ENCODE measurements at regions not wholly inside any gene's neighbourhood (a gene's known extent, or its start where the extent isn't known, plus 50 kb on each side); places are given as distances from the start of the nearest gene placed in this dataset.

GRCh38 chr14:49527221-49527620, 59.0 kb downstream of the RPS29 start:
- Histone ChIP-seq H3K27me3 (ENCODE audit: insufficient read depth, low read length) (no peaks in the 10 kb centered on the region), H3K4me1 (ENCODE audit: insufficient read depth, low read length) (no peaks in the 10 kb centered on the region), H3K9me3 (ENCODE audit: control insufficient read depth in 1 of 2, low read length in 2 of 2) (no peaks in the 10 kb centered on the region), H3K36me3 (ENCODE audit: insufficient read depth, low read length) (no peaks in the 10 kb centered on the region), H3K4me3 (ENCODE audit: low read length in 2 of 2) (no peak overlapping the region), H3K27ac (ENCODE audit: low read depth, low read length) (no peak overlapping the region)
- CTCF ChIA-PET (ENCODE audit: partially characterized antibody): no interaction called here
- Mint-ChIP-seq H3K4me1 (no peaks in the 10 kb centered on the region), H3K36me3 (peaks cover 0 to 9% of the 10 kb centered on the region in 2 donors), H3K4me3 (no peak overlapping the region), H3K27ac (no peak overlapping the region), H3K9me3 (peaks cover 0 to 7% (median 1%) of the 10 kb centered on the region in 8 donors), H3K27me3 (peaks cover 13 to 20% of the 10 kb centered on the region in 2 donors)
- POLR2A ChIA-PET (ENCODE audit: partially characterized antibody): no interaction called here
- intact Hi-C loops (cut with micrococcal nuclease): no loop called here
- no peak for DNase-seq

- H3K4me1 ChIP-seq (ENCODE audit: insufficient read depth, low read length): no peaks in the 10 kb centered on the region
- Mint-ChIP-seq H3K4me1 (no peaks in the 10 kb centered on the region), H3K27ac (no peak overlapping the region), H3K4me3 (no peak overlapping the region), H3K36me3 (peaks cover 0 to 9% of the 10 kb centered on the region in 2 donors), H3K9me3 (peaks cover 0 to 5% (median 0%) of the 10 kb centered on the region in 8 donors), H3K27me3 (peaks cover 11 to 18% of the 10 kb centered on the region in 2 donors)
- ChIA-PET CTCF (ENCODE audit: partially characterized antibody) (interaction anchor here (1.0 to 1.6 kb wide), 3 partner anchors 11 to 64 kb away, joined by 3 to 4 read pairs (median 3); no protein-coding TSS in a partner anchor), POLR2A (ENCODE audit: partially characterized antibody) (no interaction called here)
- no peaks in the 10 kb centered on the region for H3K9me3 ChIP-seq (ENCODE audit: control insufficient read depth in 1 of 2, low read length in 2 of 2)
- H3K27ac ChIP-seq (ENCODE audit: low read depth, low read length): no peak overlapping the region
- H3K27me3 ChIP-seq (ENCODE audit: insufficient read depth, low read length): no peaks in the 10 kb centered on the region
- intact Hi-C loops (cut with micrococcal nuclease): no loop called here
- no peaks in the 10 kb centered on the region for H3K36me3 ChIP-seq (ENCODE audit: insufficient read depth, low read length)
- DNase-seq: no peak
- H3K4me3 ChIP-seq (ENCODE audit: low read length in 2 of 2): no peak overlapping the region
Measured at GRCh38 chr14:49526101-49526500, 60.1 kb downstream of the RPS29 start.

- ChIA-PET CTCF (ENCODE audit: partially characterized antibody) (no interaction called here), POLR2A (ENCODE audit: partially characterized antibody) (no interaction called here)
- H3K36me3 ChIP-seq (ENCODE audit: insufficient read depth, low read length): no peaks in the 10 kb centered on the region
- H3K4me1 Mint-ChIP-seq: no peaks in the 10 kb centered on the region
- intact Hi-C loops (cut with micrococcal nuclease): no loop called here
- no peak overlapping the region for H3K4me3 ChIP-seq (ENCODE audit: low read length in 2 of 2)
- H3K4me1 ChIP-seq (ENCODE audit: insufficient read depth, low read length): no peaks in the 10 kb centered on the region
- H3K9me3 Mint-ChIP-seq: no peaks in the 10 kb centered on the region
- H3K27ac ChIP-seq (ENCODE audit: low read depth, low read length): no peak overlapping the region
- H3K36me3 Mint-ChIP-seq: no peaks in the 10 kb centered on the region
- peaks cover 0 to 5% of the 10 kb centered on the region in 2 donors for H3K27me3 Mint-ChIP-seq
- no peak overlapping the region for H3K27ac Mint-ChIP-seq
- H3K9me3 ChIP-seq (ENCODE audit: control insufficient read depth in 1 of 2, low read length in 2 of 2): no peaks in the 10 kb centered on the region
- H3K27me3 ChIP-seq (ENCODE audit: insufficient read depth, low read length): no peaks in the 10 kb centered on the region
- no peak for DNase-seq
- no peak overlapping the region for H3K4me3 Mint-ChIP-seq
Measured at GRCh38 chr14:49516286-49516685, 69.9 kb downstream of the RPS29 start.

GRCh38 chr14:49512571-49512970, 73.6 kb downstream of the RPS29 start:
- CTCF ChIA-PET (ENCODE audit: partially characterized antibody): interaction anchor here (1.3 kb wide), 1 partner anchor 15 kb away, joined by 3 read pairs; no protein-coding TSS in a partner anchor
- intact Hi-C loops (cut with micrococcal nuclease): no loop called here

GRCh38 chr14:49512147-49512551, 74.0 kb downstream of the RPS29 start:
- Histone ChIP-seq H3K36me3 (ENCODE audit: insufficient read depth, low read length) (no peaks in the 10 kb centered on the region), H3K4me1 (ENCODE audit: insufficient read depth, low read length) (no peaks in the 10 kb centered on the region)
- CTCF ChIA-PET (ENCODE audit: partially characterized antibody): no interaction called here

More at GRCh38 chr14:49512571-49512970, 73.6 kb downstream of the RPS29 start:
- no peak for DNase-seq
- Mint-ChIP-seq H3K9me3 (peaks cover 0 to 4% (median 2%) of the 10 kb centered on the region in 8 donors), H3K36me3 (no peaks in the 10 kb centered on the region), H3K4me3 (no peak overlapping the region), H3K4me1 (no peaks in the 10 kb centered on the region), H3K27me3 (peaks cover 0 to 3% of the 10 kb centered on the region in 2 donors), H3K27ac (no peak overlapping the region)
- Histone ChIP-seq H3K36me3 (ENCODE audit: insufficient read depth, low read length) (no peaks in the 10 kb centered on the region), H3K9me3 (ENCODE audit: control insufficient read depth in 1 of 2, low read length in 2 of 2) (no peaks in the 10 kb centered on the region), H3K4me3 (ENCODE audit: low read length in 2 of 2) (no peak overlapping the region), H3K4me1 (ENCODE audit: insufficient read depth, low read length) (no peaks in the 10 kb centered on the region), H3K27ac (ENCODE audit: low read depth, low read length) (no peak overlapping the region), H3K27me3 (ENCODE audit: insufficient read depth, low read length) (no peaks in the 10 kb centered on the region)
- POLR2A ChIA-PET (ENCODE audit: partially characterized antibody): no interaction called here

GRCh38 chr14:49508124-49508523, 78.1 kb downstream of the RPS29 start:
- H3K4me3 ChIP-seq (ENCODE audit: low read length in 2 of 2): no peak overlapping the region
- H3K9me3 ChIP-seq (ENCODE audit: control insufficient read depth in 1 of 2, low read length in 2 of 2): no peaks in the 10 kb centered on the region
- peaks cover 0 to 3% (median under 1%) of the 10 kb centered on the region in 4 donors for H3K4me1 Mint-ChIP-seq
- no peaks in the 10 kb centered on the region for H3K27me3 ChIP-seq (ENCODE audit: insufficient read depth, low read length)
- H3K27ac ChIP-seq (ENCODE audit: low read depth, low read length): no peak overlapping the region
- intact Hi-C loops (cut with micrococcal nuclease): no loop called here
- peaks cover 7 to 15% of the 10 kb centered on the region in 2 donors for H3K27me3 Mint-ChIP-seq
- no peak overlapping the region for H3K27ac Mint-ChIP-seq
- H3K9me3 Mint-ChIP-seq: peaks cover 0 to 4% (median 2%) of the 10 kb centered on the region in 8 donors
- H3K4me1 ChIP-seq (ENCODE audit: insufficient read depth, low read length): no peaks in the 10 kb centered on the region
- no peak overlapping the region for H3K4me3 Mint-ChIP-seq
- H3K36me3 Mint-ChIP-seq: no peaks in the 10 kb centered on the region
- ChIA-PET POLR2A (ENCODE audit: partially characterized antibody) (no interaction called here), CTCF (ENCODE audit: partially characterized antibody) (no interaction called here)
- H3K36me3 ChIP-seq (ENCODE audit: insufficient read depth, low read length): no peaks in the 10 kb centered on the region
- DNase-seq: no peak

More at GRCh38 chr14:49512147-49512551, 74.0 kb downstream of the RPS29 start:
- Mint-ChIP-seq H3K4me1 (no peaks in the 10 kb centered on the region), H3K4me3 (no peak overlapping the region), H3K27ac (no peak overlapping the region), H3K36me3 (no peaks in the 10 kb centered on the region), H3K27me3 (peaks cover under 1 to 3% of the 10 kb centered on the region in 2 donors), H3K9me3 (peaks cover 0 to 4% (median 2%) of the 10 kb centered on the region in 8 donors)
- no peak for DNase-seq
- intact Hi-C loops (cut with micrococcal nuclease): no loop called here
- no peak overlapping the region for H3K27ac ChIP-seq (ENCODE audit: low read depth, low read length)
- POLR2A ChIA-PET (ENCODE audit: partially characterized antibody): no interaction called here
- H3K9me3 ChIP-seq (ENCODE audit: control insufficient read depth in 1 of 2, low read length in 2 of 2): no peaks in the 10 kb centered on the region
- H3K27me3 ChIP-seq (ENCODE audit: insufficient read depth, low read length): no peaks in the 10 kb centered on the region
- H3K4me3 ChIP-seq (ENCODE audit: low read length in 2 of 2): no peak overlapping the region

GRCh38 chr14:49506650-49507049, 79.5 kb downstream of the RPS29 start:
- DNase-seq: no peak
- Mint-ChIP-seq H3K4me3 (no peak overlapping the region), H3K4me1 (peaks cover 0 to 3% (median under 1%) of the 10 kb centered on the region in 4 donors), H3K27ac (no peak overlapping the region), H3K27me3 (peaks cover 10 to 19% of the 10 kb centered on the region in 2 donors), H3K9me3 (peaks cover 0 to 4% (median 2%) of the 10 kb centered on the region in 8 donors), H3K36me3 (no peaks in the 10 kb centered on the region)
- Histone ChIP-seq H3K27ac (ENCODE audit: low read depth, low read length) (no peak overlapping the region), H3K36me3 (ENCODE audit: insufficient read depth, low read length) (no peaks in the 10 kb centered on the region), H3K9me3 (ENCODE audit: control insufficient read depth in 1 of 2, low read length in 2 of 2) (no peaks in the 10 kb centered on the region), H3K27me3 (ENCODE audit: insufficient read depth, low read length) (no peaks in the 10 kb centered on the region), H3K4me1 (ENCODE audit: insufficient read depth, low read length) (no peaks in the 10 kb centered on the region), H3K4me3 (ENCODE audit: low read length in 2 of 2) (no peak overlapping the region)
- intact Hi-C loops (cut with micrococcal nuclease): no loop called here
- POLR2A ChIA-PET (ENCODE audit: partially characterized antibody): no interaction called here
- CTCF ChIA-PET (ENCODE audit: partially characterized antibody): no interaction called here

All from CD4-positive, alpha-beta memory T cell (primary cell).